Endothelial cell (in vitro differentiated cells): ENCODE measurements at regions not wholly inside any gene's neighbourhood (a gene's known extent, or its start where the extent isn't known, plus 50 kb on each side); places are given as distances from the start of the nearest gene placed in this dataset.

Experiments
- DNase-seq: peaks from one replicate; pipeline ENCODE4 v3.0.0; 2021; ENCODE audit warnings: low spot score
- H3K27ac Mint-ChIP-seq: one replicate; pipeline ENCODE4 v1.8.0; 2021; ENCODE audit warnings: mixed read lengths, inconsistent platforms; ENCODE audit not compliant: unreplicated experiment
- H3K27me3 Mint-ChIP-seq: one replicate; pipeline ENCODE4 v1.8.0; 2021; ENCODE audit warnings: mild to moderate bottlenecking, moderate library complexity, mixed read lengths, inconsistent platforms; ENCODE audit not compliant: unreplicated experiment
- H3K36me3 Mint-ChIP-seq: one replicate; pipeline ENCODE4 v1.8.0; 2021; ENCODE audit warnings: mild to moderate bottlenecking, low read depth, mixed read lengths, inconsistent platforms; ENCODE audit not compliant: unreplicated experiment
- H3K4me1 Mint-ChIP-seq: one replicate; pipeline ENCODE4 v1.8.0; 2021; ENCODE audit warnings: mild to moderate bottlenecking, mixed read lengths, inconsistent platforms; ENCODE audit not compliant: unreplicated experiment
- H3K4me3 Mint-ChIP-seq: one replicate; pipeline ENCODE4 v1.8.0; 2021; ENCODE audit warnings: mild to moderate bottlenecking, mixed read lengths, inconsistent platforms; ENCODE audit not compliant: unreplicated experiment
- H3K9me3 Mint-ChIP-seq: one replicate; pipeline ENCODE4 v1.8.0; 2021; ENCODE audit warnings: mixed read lengths, inconsistent platforms; ENCODE audit not compliant: unreplicated experiment
- TF ChIP-seq, protein P1 (sequence below): fragments of 200-600 bp; sonication (generic); IDR thresholded peaks from one replicate; pipeline ENCODE4 v1.5.0; 2021; ENCODE audit warnings: antibody characterized with exemption; ENCODE audit not compliant: unreplicated experiment

DNA sequence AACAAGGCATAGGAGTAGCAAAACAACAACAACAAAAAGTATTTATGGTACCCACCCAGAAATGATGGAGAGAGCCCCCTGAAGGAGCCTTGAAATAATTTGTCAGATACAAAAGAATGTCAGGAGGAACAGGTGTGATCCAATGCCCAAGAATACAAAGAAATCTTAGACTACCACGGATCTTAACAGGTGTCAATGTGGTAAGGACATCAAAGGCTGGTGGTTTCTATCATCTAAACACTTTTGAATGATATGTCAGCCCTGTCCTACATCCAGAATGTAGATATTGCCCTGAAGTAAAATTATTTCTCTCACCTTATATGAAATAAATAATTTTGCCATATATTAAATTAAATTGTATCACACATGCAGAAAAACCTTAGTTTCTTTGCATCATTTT, 386.4 kb upstream of the ANO5 start:
- no peaks in the 10 kb centered on the region for H3K36me3 Mint-ChIP-seq
- H3K27me3 Mint-ChIP-seq, result peaks cover 3% of the 10 kb centered on the region
- H3K9me3 Mint-ChIP-seq, result peaks cover 12% of the 10 kb centered on the region
- no peak overlapping the region for H3K4me3 Mint-ChIP-seq
- no peak for DNase-seq
- H3K4me1 Mint-ChIP-seq, result no peaks in the 10 kb centered on the region
- H3K27ac Mint-ChIP-seq, result no peak overlapping the region
- TF ChIP-seq, protein P1, sequence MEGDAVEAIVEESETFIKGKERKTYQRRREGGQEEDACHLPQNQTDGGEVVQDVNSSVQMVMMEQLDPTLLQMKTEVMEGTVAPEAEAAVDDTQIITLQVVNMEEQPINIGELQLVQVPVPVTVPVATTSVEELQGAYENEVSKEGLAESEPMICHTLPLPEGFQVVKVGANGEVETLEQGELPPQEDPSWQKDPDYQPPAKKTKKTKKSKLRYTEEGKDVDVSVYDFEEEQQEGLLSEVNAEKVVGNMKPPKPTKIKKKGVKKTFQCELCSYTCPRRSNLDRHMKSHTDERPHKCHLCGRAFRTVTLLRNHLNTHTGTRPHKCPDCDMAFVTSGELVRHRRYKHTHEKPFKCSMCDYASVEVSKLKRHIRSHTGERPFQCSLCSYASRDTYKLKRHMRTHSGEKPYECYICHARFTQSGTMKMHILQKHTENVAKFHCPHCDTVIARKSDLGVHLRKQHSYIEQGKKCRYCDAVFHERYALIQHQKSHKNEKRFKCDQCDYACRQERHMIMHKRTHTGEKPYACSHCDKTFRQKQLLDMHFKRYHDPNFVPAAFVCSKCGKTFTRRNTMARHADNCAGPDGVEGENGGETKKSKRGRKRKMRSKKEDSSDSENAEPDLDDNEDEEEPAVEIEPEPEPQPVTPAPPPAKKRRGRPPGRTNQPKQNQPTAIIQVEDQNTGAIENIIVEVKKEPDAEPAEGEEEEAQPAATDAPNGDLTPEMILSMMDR, result no peak

DNA sequence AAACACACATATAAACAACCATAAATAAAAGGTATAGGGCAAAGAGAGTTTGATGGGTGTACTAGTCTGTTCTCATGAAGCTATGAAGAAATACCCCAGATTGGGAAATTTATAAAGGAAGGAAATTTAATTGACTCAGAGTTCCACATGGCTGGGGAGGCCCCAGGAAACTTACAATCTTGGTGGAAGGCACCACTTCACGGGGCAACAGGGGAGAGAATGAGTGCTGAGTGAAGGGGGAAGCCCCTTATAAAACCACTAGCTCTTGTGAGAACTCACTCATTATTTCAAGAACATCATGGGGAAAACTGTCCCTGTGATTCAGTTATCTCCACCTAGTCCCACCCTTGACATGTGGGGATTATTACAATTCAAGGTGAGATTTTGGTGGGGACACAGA, 385.9 kb upstream of the ANO5 start:
- DNase-seq, result no peak
- H3K4me1 Mint-ChIP-seq, result no peaks in the 10 kb centered on the region
- TF ChIP-seq, protein P1, result no peak
- no peaks in the 10 kb centered on the region for H3K36me3 Mint-ChIP-seq
- peaks cover 12% of the 10 kb centered on the region for H3K9me3 Mint-ChIP-seq
- no peak overlapping the region for H3K4me3 Mint-ChIP-seq
- peaks cover 3% of the 10 kb centered on the region for H3K27me3 Mint-ChIP-seq
- no peak overlapping the region for H3K27ac Mint-ChIP-seq

DNA sequence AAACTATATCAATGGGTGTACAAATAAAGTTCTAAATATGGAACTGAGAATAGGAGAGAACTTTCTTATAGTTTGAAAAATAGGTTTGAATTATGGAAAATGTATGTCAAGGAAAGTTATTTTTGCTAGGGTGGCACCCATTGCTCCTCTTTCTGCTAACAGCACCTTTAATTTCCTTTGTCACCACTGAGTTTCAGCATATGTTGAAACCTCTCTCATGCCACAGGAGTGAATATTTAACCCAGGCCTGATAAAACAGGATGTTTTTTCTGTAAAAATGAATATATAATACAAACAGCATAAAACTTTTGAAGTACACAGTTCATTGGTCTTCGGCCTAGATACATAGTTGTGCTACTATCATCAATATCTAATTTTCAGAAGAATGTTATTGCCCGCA, 385.5 kb upstream of the ANO5 start:
- TF ChIP-seq, protein P1, result no peak
- H3K4me3 Mint-ChIP-seq, result no peak overlapping the region
- no peak for DNase-seq
- peaks cover 3% of the 10 kb centered on the region for H3K27me3 Mint-ChIP-seq
- no peaks in the 10 kb centered on the region for H3K36me3 Mint-ChIP-seq
- H3K4me1 Mint-ChIP-seq, result no peaks in the 10 kb centered on the region
- peaks cover 12% of the 10 kb centered on the region for H3K9me3 Mint-ChIP-seq
- H3K27ac Mint-ChIP-seq, result no peak overlapping the region

DNA sequence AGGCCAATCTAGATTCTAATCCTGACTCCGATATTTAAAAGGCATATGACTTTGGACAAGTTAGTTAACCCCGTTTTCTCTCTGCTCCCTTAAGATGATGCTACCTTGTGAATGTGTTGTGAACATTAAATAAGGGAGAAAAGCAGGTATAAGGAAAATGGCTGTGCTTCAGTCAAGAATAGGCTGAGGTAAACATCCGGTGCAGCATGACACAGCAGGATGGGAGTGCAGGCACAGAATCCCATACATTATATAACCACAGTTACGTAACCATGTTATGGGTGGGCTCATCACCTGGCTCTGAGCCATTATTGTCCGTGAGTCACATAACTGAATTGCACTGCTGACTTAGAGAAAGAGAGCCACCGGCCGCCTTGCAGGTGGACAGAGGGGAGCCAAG, 382.2 kb upstream of the ANO5 start:
- Mint-ChIP-seq H3K9me3 (no peaks in the 10 kb centered on the region), H3K4me3 (no peak overlapping the region), H3K27ac (no peak overlapping the region)

DNA sequence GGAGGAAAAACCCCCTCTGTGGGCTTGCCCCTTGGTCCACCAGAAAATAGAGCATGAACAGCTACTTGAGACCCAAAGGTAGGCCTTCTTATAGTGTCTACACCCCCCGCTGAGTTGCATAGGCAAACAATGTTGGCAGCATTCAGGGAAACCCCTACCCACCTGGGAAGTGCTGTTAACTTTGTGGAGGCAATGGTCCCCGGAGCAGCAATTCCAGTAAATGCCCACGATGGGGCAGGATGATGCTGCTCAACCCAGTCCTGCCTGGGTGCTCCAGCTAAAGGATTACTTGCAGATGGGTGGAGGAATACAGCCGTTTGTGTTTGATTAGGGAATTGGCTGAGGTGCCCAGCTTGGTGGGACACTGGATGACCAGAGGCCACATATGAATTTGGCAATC, 381.3 kb upstream of the ANO5 start:
- TF ChIP-seq, protein P1, result no peak
- H3K9me3 Mint-ChIP-seq, result no peaks in the 10 kb centered on the region
- H3K27ac Mint-ChIP-seq, result no peak overlapping the region
- peaks cover 2% of the 10 kb centered on the region for H3K4me1 Mint-ChIP-seq
- no peaks in the 10 kb centered on the region for H3K27me3 Mint-ChIP-seq
- DNase-seq, result no peak
- no peak overlapping the region for H3K4me3 Mint-ChIP-seq
- no peaks in the 10 kb centered on the region for H3K36me3 Mint-ChIP-seq

More for the DNA sequence above, 382.2 kb upstream of the ANO5 start:
- no peak for DNase-seq
- no peaks in the 10 kb centered on the region for H3K36me3 Mint-ChIP-seq
- TF ChIP-seq, protein P1, result no peak
- no peaks in the 10 kb centered on the region for H3K27me3 Mint-ChIP-seq
- peaks cover 2% of the 10 kb centered on the region for H3K4me1 Mint-ChIP-seq
